GM13976 (cell line): ENCODE measurements at regions not wholly inside any gene's neighbourhood (a gene's known extent, or its start where the extent isn't known, plus 50 kb on each side); places are given as distances from the start of the nearest gene placed in this dataset.

Source experiments
- DNase-seq: peaks from one replicate; pipeline ENCODE4 v3.0.0; 2012; ENCODE audit warnings: low spot score
- CTCF ChIP-seq: IDR thresholded peaks from 2 replicates; pipeline ENCODE4 v1.5.1; 2012; ENCODE audit warnings: borderline replicate concordance, mild to moderate bottlenecking; ENCODE audit not compliant: insufficient read depth; ENCODE audit errors: extremely low read depth, missing control alignments, control extremely low read depth
- in situ Hi-C: fragments of 300-500 bp; cut with MboI; formaldehyde crosslinking; loops from one replicate; pipeline ENCODE4 v1.12.0; 2022; ENCODE audit warnings: low sequenced_read_pairs, mixed read lengths, inconsistent platforms; ENCODE audit not compliant: unreplicated experiment

GRCh38 chr6:132948889-132949288, 134.5 kb downstream of the RPS12 start:
- TF ChIP-seq CTCF, result no peak
- no peak for DNase-seq
- in situ Hi-C loops, result no loop called here

- DNase-seq, result no peak
- in situ Hi-C loops, result no loop called here
- TF ChIP-seq CTCF, result no peak
Measured at GRCh38 chr6:132950566-132950965, 136.2 kb downstream of the RPS12 start.

GRCh38 chr6:132952031-132952867, 137.9 kb downstream of the RPS12 start:
- in situ Hi-C loops, result no loop called here
- TF ChIP-seq CTCF, result no peak
- DNase-seq, result no peak

GRCh38 chr6:132952986-132953385, 138.6 kb downstream of the RPS12 start:
- no peak for TF ChIP-seq CTCF
- in situ Hi-C loops, result no loop called here
- no peak for DNase-seq

- no peak for TF ChIP-seq CTCF
- in situ Hi-C loops, result no loop called here
- DNase-seq, result no peak
Measured at GRCh38 chr6:132954222-132954621, 139.9 kb downstream of the RPS12 start.

- in situ Hi-C loops, result no loop called here
- DNase-seq, result no peak
- no peak for TF ChIP-seq CTCF
Measured at GRCh38 chr6:132954936-132955335, 140.6 kb downstream of the RPS12 start.
